Osteoblast (primary cell): ENCODE measurements at regions not wholly inside any gene's neighbourhood (a gene's known extent, or its start where the extent isn't known, plus 50 kb on each side); places are given as distances from the start of the nearest gene placed in this dataset.

Experiments
- DNase-seq: peaks from one replicate; pipeline ENCODE4 v3.0.0; 2011; ENCODE audit warnings: low spot score, mixed read lengths; ENCODE audit not compliant: insufficient read length; ENCODE audit errors: missing footprints
- H2AFZ ChIP-seq: 2 replicates; pipeline ENCODE4 v1.6.0; 2011; ENCODE audit warnings: mild to moderate bottlenecking, low read length
- H3K27ac ChIP-seq: 2 replicates; pipeline ENCODE4 v1.5.1; 2011; ENCODE audit warnings: mild to moderate bottlenecking, low read depth, low read length, moderate library complexity
- H3K27me3 ChIP-seq: 2 replicates; pipeline ENCODE4 v1.6.0; 2012; ENCODE audit warnings: mild to moderate bottlenecking, control low read depth, inconsistent platforms, low read length, moderate library complexity; ENCODE audit not compliant: insufficient read depth
- H3K36me3 ChIP-seq: 2 replicates; pipeline ENCODE4 v1.5.1; 2011; ENCODE audit warnings: mild to moderate bottlenecking, low read length, control low read depth, moderate library complexity; ENCODE audit not compliant: insufficient read depth
- H3K4me1 ChIP-seq: 2 replicates; pipeline ENCODE4 v1.5.1; 2011; ENCODE audit warnings: mild to moderate bottlenecking, low read length, control low read depth, moderate library complexity; ENCODE audit not compliant: insufficient read depth
- H3K4me2 ChIP-seq: 2 replicates; pipeline ENCODE4 v1.6.0; 2011; ENCODE audit warnings: mild to moderate bottlenecking, low read length; ENCODE audit not compliant: insufficient read depth
- H3K4me3 ChIP-seq: fragments of 200-600 bp; sonication (generic); 3 replicates; pipeline ENCODE4 v1.5.1; 2012; ENCODE audit warnings: mild to moderate bottlenecking, low read length, inconsistent platforms; ENCODE audit not compliant: insufficient read depth
- H3K79me2 ChIP-seq: 2 replicates; pipeline ENCODE4 v1.6.0; 2012; ENCODE audit warnings: mild to moderate bottlenecking, low read length, control low read depth, inconsistent platforms; ENCODE audit not compliant: insufficient read depth
- H3K9me3 ChIP-seq: 2 replicates; pipeline ENCODE4 v1.5.1; 2011; ENCODE audit warnings: low read depth, low read length, control low read depth
- H4K20me1 ChIP-seq: 2 replicates; pipeline ENCODE4 v1.6.0; 2012; ENCODE audit warnings: mild to moderate bottlenecking, low read length, control low read depth; ENCODE audit not compliant: insufficient read depth
- CTCF ChIP-seq: IDR thresholded peaks from 2 replicates; pipeline ENCODE4 v1.5.1; 2011; ENCODE audit warnings: mild to moderate bottlenecking, low read depth, low read length, moderate library complexity; ENCODE audit errors: extremely low read depth

DNA sequence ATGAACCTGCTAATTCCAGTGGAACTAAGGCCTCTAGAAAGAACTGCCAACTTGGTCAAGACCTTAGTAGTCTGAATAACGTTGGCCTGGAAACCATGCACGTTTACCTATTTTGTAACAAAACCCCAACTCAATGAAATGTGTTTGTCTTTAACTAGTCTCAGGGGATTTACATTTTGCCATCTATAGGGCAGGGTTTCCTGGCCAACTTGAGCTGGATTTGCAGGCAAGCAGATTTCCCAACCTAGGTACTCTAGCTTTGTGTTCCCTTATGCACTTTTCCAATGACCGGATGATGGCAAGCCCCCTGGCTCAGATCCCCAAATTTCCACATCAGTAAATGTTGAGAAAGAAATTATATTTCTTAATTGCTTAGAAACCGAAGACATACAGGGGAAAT, 114.5 kb downstream of the IRS2 start:
- DNase-seq = no peak
- no peaks in the 10 kb centered on the region for H3K36me3 ChIP-seq
- no peaks in the 10 kb centered on the region for H3K27me3 ChIP-seq
- no peak overlapping the region for H2AFZ ChIP-seq
- H3K4me3 ChIP-seq = no peak overlapping the region
- no peaks in the 10 kb centered on the region for H3K4me1 ChIP-seq
- no peaks in the 10 kb centered on the region for H3K79me2 ChIP-seq
- H3K27ac ChIP-seq = no peak overlapping the region
- H3K4me2 ChIP-seq = no peak overlapping the region
- H4K20me1 ChIP-seq = no peaks in the 10 kb centered on the region
- no peak for TF ChIP-seq CTCF
- H3K9me3 ChIP-seq = no peaks in the 10 kb centered on the region

DNA sequence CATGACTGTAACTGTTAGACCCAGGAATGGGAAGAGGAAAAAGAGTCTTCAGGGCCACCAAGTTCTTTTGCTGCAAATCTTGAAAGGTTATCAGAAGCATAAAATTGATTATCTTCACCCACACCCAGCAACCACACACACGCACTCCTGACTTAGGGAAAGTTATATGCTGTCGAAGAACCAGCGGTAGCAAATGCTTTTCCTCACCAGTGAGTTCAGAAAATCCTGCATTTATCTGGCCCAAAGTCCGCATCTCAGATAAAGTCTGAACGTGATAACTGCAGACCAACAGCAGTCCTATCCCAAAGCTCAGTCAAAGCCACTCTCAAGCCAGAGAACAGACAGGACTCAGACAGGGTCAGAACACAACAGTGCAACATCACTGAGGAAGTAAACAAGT, 115.6 kb downstream of the IRS2 start:
- Histone ChIP-seq H3K4me1 (no peaks in the 10 kb centered on the region), H3K27me3 (no peaks in the 10 kb centered on the region), H4K20me1 (no peaks in the 10 kb centered on the region), H3K36me3 (no peaks in the 10 kb centered on the region), H2AFZ (no peak overlapping the region), H3K4me3 (no peak overlapping the region), H3K4me2 (no peak overlapping the region), H3K79me2 (no peaks in the 10 kb centered on the region), H3K27ac (no peak overlapping the region), H3K9me3 (no peaks in the 10 kb centered on the region)
- no peak for DNase-seq
- no peak for TF ChIP-seq CTCF

DNA sequence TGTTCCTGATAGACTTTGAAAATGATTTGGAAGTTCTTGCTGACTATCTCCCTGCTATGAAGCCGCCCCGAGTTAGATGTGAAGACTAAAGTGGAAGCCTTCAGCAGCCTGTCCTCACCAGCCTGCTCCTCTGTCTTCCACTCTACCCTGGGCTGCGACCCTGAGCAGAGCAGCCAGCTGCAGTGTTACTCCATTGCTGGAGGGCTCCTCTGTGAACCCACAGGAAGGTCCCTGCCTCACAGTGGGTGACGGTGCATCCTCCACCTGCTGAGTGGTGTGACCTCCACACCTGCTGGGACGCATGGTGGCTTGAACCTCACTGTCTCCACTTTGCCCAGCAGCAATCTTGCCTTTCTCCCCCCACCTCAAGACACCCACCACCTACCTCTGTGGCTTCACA, 116.4 kb downstream of the IRS2 start:
- H3K27ac ChIP-seq = no peak overlapping the region
- H3K4me2 ChIP-seq = no peak overlapping the region
- no peaks in the 10 kb centered on the region for H4K20me1 ChIP-seq
- H3K4me1 ChIP-seq = no peaks in the 10 kb centered on the region
- DNase-seq = no peak
- no peak overlapping the region for H2AFZ ChIP-seq
- H3K36me3 ChIP-seq = no peaks in the 10 kb centered on the region
- TF ChIP-seq CTCF = no peak
- no peaks in the 10 kb centered on the region for H3K9me3 ChIP-seq
- no peaks in the 10 kb centered on the region for H3K79me2 ChIP-seq
- no peaks in the 10 kb centered on the region for H3K27me3 ChIP-seq
- H3K4me3 ChIP-seq = no peak overlapping the region

GRCh38 chr13:109669234-109669612, 117.2 kb downstream of the IRS2 start:
- no peak overlapping the region for H2AFZ ChIP-seq
- H3K4me1 ChIP-seq = no peaks in the 10 kb centered on the region
- H3K79me2 ChIP-seq = no peaks in the 10 kb centered on the region
- no peak overlapping the region for H3K4me2 ChIP-seq
- no peak for DNase-seq
- H3K27me3 ChIP-seq = no peaks in the 10 kb centered on the region
- H3K9me3 ChIP-seq = no peaks in the 10 kb centered on the region
- TF ChIP-seq CTCF = no peak
- H3K27ac ChIP-seq = no peak overlapping the region
- no peaks in the 10 kb centered on the region for H3K36me3 ChIP-seq
- H4K20me1 ChIP-seq = no peaks in the 10 kb centered on the region
- H3K4me3 ChIP-seq = no peak overlapping the region
